NCI-H226 (cell line): ENCODE measurements at regions not wholly inside any gene's neighbourhood (a gene's known extent, or its start where the extent isn't known, plus 50 kb on each side); places are given as distances from the start of the nearest gene placed in this dataset.
"Not testable (repeated sequence)": the region's sequence is repeated elsewhere in the genome, so short reads cannot be mapped to it uniquely, and the experiment has no call there.

ENCODE experiments used
- DNase-seq: peaks from one replicate; pipeline ENCODE4 v3.0.0-alpha.2; 2015

DNA sequence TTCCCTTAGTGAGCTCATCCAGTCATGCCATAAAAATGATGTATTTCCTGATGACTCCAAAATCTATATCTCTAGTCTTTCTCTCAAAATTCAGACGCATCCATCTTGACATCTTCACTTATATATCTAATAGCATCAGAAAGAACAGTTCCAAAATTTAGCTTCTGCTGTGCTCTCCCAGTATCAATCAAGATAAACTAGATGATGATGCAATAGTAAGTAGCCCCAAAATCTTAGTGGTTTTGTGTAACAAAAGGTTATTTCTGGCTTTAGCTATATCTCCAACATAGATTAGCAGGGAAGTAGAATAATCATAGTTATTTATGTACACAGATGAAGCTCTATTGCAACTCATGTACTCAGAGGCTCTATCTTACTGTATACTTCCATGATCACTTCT is 382.5 kb upstream of the ADGRL3 start:
- no peak for DNase-seq

DNA sequence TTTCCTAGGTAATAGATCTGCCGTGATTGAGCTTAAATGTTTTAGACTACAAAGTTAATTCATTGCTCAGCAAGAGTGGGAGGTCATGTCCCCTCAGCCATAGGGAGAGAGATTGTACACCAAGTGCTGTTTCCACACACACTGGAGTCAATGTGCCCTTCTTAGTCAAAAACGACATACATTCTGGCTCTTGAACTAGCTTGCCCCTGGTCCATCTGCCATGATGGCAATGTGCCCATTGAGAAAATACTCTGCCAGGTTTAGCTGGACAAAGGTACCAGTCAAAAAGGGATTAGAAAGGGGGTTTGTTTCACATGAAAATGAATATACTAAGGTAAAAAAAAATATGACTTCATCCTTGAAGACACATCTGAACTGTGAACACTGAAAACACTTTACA is 377.1 kb upstream of the ADGRL3 start:
- no peak for DNase-seq

DNA sequence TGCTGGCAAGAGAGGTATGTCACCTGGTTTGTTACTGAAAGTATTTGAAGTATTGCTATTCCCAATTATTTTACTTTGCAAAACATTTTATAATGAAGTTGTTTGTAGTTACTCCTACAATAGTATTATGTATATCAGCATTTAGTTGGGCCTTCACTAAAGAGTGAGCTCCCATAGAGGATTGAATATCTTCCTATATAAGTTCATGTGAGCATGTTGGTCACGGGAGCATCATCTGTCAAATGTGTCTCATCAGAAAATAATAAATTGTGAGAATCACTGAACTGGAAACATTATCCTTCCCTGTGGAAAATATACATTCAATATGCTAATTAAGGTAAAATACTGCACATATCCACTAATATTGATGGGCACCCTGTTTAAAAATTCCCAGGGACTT is 360.1 kb upstream of the ADGRL3 start:
- no peak for DNase-seq

DNA sequence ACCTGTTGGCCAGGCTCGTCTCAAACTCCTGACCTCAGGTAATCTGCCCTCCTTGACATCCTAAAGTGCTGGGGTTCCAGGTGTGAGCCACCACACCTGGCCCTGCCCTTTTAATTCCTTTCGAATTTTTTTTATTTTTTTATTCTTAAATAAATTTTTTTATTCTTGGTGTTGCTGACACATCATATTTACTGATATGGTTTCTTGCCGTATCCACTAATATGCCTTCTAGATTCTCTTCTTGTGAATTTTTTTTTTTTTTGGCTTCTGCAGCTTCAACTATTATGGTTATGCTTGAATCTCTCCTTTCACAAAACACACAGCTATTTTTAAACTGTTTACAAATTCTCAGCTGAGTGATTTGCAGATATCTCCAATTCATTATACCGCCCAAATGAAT is 353.4 kb upstream of the ADGRL3 start:
- no peak for DNase-seq

DNA sequence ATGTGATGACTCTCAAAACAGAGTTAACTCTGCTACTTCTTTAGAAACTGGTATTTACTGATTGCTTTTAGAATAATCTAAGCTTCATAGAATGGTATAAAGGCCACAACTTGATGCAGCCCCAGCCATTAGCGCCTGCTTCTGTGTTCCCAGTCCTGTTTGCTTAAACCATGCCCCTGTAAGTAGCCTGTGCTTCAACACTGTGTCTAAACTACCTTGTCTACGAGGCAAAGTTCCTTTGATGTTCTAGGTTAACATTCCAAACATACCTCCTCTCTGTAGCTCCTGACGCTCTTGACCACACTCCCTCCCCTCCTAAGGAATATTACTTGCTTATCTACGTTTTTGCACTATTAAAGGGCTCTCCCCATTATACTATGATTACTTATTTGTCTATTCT is 352.5 kb upstream of the ADGRL3 start:
- DNase-seq, result peak; percentile 19

DNA sequence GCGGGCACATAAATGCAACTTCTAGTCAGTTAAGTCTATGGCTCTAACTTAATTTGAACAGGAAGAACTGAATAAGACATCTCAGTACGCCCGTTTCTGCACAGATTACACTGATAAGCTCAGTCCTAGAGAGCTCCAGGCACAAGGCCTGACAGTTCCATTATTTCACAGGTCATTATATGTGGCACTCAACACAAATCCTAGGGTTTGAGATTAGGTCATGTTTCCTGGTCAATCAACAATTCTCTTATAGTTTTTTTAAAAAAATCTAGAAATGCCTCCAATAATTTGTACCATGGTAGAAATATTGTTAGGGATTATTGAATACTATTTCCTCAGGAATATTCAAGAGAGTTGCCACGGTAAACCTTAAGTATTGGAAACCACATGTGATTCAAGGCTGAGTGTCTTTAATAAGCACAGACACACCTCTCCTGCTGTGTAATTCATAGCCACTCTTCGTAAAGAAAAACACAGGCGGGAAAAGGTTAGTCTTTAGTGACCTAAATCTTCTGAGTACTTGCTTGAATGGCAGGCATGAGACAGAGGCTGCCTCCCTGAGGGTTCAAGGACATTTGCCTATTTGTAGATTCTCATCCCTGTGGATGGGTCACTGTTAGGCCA is 342.9 kb upstream of the ADGRL3 start:
- no peak for DNase-seq

DNA sequence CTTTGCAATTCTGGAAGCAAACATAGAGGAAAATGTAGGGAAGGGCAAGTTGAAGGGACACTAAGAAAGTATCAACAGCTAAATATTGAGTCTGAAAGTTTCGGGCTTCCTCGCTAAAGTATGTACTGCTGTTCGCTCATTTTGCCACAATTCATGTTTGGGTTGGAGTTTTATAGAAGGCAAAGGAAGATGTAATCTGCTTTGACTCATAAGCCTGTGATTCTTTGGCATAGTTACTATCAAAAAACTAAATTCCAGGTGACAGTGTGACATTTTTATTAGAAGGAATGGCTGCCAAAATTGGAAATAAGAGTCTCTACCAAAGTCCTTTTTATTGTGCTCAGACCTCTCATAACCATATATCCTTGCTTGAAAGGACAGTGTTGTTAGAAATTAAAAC is 336.7 kb upstream of the ADGRL3 start:
- DNase-seq, result no peak

DNA sequence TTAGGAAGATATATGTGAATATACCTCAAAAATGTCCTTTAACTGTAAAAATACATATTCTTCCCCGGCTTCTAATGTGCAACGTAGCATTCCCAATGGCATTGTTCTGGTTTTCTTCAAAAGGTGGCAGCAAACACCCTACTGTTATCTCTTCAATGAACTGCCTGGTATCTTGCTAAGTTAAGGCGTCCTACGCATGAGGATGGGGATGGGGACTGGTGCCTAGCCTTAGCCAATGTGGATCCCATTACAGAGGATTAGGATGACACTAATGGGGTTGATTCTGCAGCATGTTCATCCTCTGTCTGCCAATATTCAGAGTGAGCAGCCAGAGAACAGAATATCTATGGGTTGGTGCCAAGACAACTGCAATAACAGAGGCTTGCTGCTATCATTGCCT is 334.9 kb upstream of the ADGRL3 start:
- no peak for DNase-seq

DNA sequence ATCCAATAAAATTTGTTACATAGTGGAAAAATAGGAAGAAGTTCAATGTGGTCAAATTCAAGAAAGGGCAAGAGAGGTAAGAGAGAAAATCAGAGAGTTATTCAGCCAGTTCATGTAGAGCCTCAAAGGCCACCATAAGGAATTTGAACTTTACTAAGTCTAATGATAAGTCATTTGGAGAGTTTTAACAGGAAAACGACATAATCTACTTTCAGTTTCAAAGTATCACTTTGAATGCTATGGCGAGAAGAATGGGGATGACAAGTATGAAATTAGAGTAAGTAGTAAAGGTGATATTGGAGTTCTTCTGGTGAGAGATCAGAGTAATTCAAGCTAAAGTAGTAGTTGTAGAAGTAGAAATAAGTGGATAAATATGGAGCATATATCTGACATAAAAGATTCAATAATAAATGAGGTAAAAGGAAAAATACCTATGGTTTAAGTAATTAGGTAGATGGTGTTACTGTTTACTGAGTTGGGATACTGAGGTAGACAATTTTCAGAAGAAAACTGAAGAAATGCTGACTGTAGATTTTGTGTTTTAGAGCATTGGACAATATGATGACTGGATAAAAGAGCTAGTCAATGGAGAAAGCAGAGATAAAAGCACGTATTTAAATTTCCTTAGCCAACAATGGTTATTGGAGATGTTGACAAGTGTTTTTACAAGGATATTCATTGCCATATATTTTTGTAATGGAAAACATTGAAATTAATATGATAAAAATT is 331.7 kb upstream of the ADGRL3 start:
- DNase-seq, result no peak

DNA sequence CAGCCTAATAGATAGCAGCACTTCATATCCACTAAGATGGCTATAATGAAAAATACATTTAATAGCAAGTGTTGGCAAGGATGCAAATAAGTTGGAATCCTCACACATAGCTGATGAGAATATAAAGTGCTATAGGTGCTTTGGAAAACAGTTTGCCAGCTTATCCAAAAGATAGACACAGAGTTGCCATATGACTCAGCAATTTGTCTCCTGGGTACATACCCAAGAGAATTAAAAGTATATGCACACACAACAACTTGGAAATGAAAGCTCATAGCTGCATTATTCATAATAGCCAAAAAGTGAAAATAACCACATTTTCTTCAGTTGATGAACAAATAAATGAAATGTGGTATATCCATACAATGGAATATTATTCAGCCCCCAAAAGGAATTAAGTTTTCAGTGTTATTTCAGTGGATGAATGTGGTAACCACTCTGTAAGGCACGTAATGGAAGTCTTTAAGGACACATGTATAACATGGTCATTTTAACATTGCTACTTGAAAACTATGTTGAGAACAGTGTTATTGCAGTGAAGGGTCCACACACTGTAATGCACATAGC is 320.9 kb upstream of the ADGRL3 start:
- no peak for DNase-seq

DNA sequence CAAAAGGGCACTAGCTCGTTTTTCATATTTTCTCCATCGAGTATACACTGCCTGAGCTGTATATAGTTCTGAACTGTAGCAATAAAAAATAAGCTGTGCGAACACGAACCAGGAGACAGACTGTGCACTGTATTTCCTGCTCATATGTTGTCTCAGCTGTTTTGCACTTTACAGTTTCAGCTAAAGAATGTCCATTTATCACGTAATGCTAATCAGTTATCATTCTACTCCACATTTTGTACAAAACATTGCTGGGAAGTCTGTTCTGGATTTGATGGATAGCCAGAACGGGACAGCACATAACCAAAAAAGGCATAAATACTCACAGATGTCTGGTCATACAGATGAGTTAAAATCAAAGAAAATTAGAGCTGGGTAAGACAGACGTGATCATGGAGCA is 315.5 kb upstream of the ADGRL3 start:
- no peak for DNase-seq

DNA sequence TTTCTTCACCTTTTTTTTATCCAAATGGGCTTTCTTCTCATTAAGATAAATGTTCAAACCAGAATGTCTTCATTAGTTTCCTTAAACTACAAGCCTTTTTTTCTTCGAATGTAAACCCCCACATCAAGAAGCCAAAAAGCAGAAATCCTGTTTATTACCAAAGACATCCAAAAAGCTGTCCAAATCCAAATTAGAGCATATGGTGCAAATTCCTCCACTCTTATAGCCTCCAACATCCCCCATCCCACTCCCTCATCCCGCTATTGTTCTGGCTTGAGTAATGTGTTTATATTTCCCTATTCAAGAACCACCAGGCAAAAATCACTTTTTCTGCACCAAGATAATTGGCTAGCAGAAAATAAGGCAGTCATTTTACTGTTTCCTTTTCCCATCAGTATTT is 315.1 kb upstream of the ADGRL3 start:
- DNase-seq, result no peak

DNA sequence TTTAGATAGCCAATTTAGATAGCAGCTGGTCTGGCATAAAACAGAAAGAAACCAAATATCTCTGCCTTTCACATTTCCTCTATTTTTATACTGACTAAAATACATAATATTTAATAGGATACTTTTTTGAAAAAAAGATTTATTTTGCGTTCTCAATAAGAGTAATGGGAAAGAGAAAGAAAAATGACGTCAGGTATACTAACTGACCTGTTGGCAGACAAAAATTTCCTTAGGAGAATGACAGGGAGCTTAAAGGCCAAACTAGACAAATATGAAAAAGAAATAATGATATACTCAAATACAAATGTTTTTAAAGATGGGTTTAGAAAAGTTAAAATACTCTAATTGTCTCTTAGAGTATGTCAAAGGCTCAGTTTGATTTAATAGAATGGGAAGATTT is 309.4 kb upstream of the ADGRL3 start:
- DNase-seq, result no peak

DNA sequence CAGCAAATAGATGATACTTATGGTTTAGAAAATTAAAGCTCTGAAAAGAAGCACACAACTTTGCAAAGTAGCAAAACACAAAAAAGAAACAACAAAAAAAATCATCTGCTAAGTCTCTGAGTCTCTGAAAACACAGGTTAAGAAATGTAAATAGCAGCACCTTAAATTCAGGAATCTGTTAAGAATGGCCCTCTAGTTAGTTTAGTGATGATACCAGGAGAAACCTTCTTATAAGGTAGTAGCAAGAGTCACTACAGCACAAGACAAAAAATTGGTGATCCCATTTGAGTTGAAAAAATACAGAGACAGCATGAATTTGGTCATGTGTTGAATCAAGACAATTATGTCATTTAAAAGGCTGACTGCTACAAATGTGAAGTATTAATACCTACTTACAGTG is 308.2 kb upstream of the ADGRL3 start:
- no peak for DNase-seq

DNA sequence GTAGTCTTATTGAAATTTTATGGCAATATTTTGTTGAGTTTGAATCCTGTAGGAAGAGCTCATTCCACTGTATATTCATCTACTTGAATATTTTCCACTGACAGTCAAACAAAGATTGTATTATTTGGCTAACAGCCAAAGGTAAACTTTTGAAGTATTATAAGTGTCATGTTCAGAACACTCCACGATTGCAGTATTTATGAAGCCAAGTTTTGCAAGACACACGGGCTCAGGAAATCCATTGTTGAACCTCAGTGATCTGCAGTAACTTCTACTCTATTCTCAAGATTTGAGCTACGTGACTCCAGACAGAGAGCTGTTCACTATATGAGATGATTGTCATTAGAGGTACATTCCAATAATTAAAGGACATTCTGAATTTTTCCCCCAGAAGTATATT is 302.7 kb upstream of the ADGRL3 start:
- DNase-seq, result no peak

DNA sequence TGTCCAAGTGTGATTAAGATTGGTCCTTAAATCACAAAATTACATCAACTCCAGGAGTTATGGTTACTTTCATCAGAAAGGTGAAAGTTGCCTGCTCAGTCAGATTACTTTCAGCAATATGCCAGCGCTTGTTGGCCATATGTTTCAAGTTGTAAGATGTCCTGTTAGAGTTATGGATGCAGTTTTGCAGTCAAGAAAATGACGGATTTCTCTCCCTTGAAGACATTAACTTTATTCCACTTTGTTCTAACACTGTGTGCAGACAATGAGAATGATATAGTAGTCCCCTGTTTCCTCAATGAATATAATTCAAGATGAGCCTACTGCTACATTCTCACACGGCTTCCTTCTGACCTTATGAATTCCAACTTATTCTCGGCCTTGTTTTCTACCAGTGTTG is 295.0 kb upstream of the ADGRL3 start:
- no peak for DNase-seq

DNA sequence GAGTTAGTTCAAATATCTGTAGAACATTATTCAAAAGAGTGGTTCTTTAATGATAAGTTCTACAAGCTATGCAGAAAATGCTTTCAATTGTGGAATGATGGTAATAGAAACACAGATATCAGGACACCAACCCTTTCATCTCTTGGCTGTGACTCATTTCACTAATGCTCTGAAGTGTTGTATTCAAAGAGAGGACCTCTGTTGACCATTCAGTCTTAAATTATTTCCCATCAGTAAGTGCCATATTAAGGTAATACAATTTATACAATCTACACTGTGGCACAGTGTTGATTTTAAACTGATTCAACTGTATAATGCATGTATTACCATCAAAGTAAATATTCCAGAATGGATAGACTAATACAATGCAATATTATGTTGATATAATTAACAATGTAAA is 289.0 kb upstream of the ADGRL3 start:
- DNase-seq, result no peak

DNA sequence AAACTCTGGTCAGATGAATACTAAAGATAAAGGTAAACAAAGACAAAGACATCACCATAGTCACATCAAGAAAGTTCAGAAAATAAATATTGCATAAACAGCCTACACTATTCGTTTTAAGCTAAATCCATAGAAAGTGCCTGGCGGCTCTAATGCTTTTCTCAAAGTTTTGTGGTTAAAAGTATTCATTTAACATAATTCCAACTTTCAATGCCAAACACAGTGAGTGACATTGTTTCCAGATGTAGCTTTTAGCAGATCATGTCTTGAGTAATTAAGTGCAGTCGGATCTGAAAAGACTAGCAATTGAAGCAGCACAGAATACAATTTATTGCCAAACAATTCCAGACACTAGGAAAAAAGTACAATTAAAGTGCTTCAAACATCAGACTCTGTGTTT is 287.1 kb upstream of the ADGRL3 start:
- DNase-seq, result no peak

DNA sequence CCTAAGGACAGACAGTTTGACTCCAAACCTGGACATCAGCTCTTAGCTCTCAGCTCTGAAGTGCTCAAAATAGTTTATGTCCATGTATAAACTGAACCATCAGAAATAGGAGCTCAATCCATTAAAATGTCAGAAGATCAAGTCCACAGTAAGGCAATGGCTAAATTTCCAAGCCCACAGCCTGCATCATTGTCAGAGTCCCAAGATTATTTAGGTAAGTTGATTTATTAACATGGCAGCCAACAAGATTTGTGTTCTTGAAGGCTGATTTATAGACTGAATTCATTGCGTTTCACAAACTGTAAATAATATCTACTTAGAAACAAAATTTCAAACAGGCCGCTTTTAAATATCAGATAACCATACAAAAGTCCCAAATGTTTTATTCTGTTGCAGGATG is 286.5 kb upstream of the ADGRL3 start:
- no peak for DNase-seq

DNA sequence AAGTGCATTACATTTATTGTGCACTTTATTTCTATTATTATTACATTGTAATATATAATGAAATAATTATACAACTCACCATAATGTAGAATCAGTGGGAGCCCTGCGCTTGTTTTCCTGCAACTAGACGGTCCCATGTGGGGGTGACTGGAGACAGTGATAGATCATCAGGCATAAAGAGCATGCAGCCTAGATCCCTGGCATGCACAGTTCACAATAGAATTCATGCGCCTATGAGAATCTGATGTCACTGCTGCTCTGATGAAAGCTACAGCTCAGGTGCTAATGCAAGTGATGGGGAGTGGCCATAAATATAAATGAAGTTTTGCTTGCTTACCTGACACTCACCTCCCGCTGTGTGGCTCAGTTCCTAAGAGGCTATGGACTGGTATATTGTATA is 278.4 kb upstream of the ADGRL3 start:
- not testable (repeated sequence) for DNase-seq

DNA sequence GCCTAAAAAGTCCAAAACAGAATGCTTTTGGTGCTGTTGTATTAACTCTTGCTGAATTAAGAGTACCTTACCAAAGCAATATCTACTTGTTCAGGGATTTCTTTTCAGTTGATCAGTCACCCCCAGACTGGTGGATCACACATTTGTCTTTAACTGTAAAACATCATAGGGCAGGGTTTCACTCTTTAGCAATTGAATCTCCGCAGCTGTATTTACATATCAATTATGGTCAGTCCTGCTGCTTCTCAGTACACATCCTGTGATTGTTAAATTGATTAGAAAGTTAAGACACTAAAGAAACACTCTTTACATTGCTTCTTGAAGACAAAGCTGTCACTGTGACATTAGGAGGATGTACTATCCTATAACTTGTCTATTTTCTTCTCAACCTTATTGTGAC is 277.1 kb upstream of the ADGRL3 start:
- DNase-seq, result no peak

DNA sequence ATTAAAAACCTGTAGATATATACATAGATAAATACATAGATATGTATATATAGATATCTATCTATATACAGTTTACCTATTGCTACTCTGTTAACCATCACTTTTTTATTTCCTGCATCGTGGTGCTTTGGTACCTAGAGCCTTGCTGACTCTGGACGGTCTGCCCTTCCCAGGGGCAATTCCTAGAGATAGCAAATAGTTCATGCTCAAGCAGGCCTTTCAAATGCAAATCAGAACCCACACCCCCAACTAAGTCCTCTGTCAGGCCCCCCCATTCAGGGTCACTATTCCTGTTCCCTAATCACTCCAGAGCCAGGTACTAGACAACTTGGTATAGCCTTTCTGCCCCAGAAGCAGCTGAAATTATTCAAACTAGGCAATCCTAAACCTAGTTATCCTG is 273.5 kb upstream of the ADGRL3 start:
- DNase-seq, result no peak

DNA sequence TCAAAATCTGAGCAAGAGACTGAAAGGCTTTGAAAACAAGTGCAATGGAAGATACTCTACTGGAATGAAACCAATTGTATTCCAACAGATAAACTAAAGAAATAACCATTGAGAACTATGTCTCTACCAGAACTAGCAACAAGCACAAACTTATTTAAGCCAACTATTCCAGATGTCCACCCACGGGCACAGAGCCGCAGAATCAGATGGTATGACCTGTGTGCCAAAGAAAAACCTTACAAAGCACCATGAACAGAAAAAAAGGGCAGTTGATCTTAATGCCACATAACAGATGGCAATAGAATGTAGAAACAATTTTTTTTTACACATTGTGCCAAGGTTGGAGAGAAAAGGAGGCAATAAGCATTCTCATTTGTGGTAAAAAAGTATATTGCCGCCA is 269.3 kb upstream of the ADGRL3 start:
- no peak for DNase-seq

DNA sequence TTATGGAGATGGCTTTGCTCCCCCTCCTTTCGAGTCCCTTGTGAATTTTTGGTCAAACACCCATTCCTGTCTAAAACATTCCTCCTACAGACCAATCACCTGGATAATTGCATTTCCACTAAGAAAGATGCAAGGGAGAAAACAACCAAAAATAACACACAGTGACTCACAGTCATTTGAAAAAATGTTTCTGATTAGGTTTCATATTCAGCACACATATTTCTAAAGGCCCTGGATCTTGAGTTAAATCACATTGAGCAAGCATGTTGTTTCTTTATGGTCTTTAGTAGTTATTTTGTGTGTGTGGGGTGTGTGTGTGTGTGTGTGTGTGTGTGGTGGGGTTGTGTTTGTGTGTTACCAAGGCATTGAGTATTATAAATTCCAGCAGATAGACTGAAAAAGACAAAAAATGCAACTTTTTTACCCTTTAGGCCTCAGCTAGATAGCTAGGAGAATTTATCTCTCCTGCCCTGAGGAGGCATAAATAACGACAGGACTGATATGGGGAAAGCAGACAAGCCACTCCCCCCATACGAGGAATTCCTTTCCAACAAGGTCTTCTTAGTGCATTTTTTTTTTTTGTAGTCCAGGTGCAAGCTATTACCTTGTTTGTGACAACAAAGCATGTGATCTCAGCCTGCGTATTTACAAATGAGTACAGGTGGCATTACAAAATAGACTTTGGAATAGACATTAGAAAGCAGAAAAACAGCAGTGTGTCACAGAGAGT is 265.4 kb upstream of the ADGRL3 start:
- DNase-seq, result peak; percentile 58
